HG03280 (cell line): ENCODE measurements at regions not wholly inside any gene's neighbourhood (a gene's known extent, or its start where the extent isn't known, plus 50 kb on each side); places are given as distances from the start of the nearest gene placed in this dataset.

Source experiments
- ATAC-seq: cut with Tn5 transposase; IDR thresholded peaks from one replicate; pipeline ENCODE4 v1.9.1; 2021; ENCODE audit warnings: mild to moderate bottlenecking, moderate library complexity; ENCODE audit not compliant: unreplicated experiment

GRCh38 chr13:40026741-40027140 is 371.3 kb downstream of the COG6 start:
- no peak for ATAC-seq

DNA sequence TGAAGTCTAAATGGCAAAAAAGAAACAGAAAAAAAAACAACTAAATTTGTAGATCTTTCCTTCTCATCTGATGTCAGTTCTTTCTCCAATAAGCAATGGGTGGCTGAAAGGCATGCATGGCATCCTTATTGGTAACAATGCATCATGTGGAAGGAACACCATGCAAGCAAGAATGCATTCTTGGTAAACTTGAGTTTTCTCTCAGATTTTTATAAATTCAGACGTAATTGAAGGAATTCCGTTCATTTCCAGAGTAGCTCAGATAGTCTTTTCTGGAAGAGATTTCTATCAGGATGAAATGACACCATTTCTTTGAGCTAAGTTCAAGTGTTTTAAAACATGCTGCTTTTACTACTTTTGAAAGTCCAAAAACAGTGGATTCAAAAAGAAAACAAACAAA is 373.0 kb downstream of the COG6 start:
- ATAC-seq: no peak

DNA sequence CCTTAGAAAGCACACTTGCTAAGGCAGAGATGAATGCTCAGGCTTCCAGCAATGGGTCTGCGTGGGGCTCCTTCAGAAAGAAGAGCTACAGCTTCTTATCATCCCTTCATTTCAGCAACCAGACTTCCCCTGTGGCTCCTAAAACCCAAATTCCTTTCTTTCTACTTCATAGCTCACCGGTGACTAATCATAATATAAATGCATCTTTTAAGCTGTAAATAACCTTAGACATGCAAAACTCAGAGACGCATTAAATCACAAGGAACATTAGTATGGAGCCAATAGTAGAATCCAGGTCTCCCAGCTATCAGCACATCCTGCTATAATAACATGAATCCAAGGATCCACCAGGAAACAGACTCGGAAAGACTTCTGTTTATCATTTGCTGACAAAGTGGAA is 375.6 kb downstream of the COG6 start:
- no peak for ATAC-seq

GRCh38 chr13:40039061-40039460 is 383.6 kb downstream of the COG6 start:
- no peak for ATAC-seq

DNA sequence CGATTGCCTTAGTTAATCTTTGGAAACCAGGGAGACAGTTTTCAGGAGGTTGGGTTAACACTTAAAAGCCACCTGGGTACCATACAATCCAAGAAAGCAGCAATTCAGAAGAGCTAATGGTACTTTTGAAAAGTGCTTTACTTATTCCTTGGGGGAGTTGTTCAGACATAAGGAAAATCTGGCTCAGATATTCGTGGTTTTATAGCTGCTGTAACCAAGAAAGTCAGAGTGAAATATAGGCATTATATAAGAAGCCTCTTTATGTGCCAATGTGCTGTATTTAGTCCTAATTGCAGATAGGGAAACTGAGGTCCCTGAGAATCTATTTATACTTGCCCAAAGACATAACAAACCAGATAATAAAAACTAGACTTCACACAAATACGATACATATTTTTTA is 387.5 kb downstream of the COG6 start:
- no peak for ATAC-seq

GRCh38 chr13:40043764-40044163 is 388.3 kb downstream of the COG6 start:
- ATAC-seq: no peak

- peak; percentile 79 for ATAC-seq
Measured at GRCh38 chr13:40047322-40047771, 391.9 kb downstream of the COG6 start.

- ATAC-seq: no peak
Measured at GRCh38 chr13:40048551-40048950, 393.1 kb downstream of the COG6 start.

GRCh38 chr13:40052954-40053353 is 397.5 kb downstream of the COG6 start:
- no peak for ATAC-seq

DNA sequence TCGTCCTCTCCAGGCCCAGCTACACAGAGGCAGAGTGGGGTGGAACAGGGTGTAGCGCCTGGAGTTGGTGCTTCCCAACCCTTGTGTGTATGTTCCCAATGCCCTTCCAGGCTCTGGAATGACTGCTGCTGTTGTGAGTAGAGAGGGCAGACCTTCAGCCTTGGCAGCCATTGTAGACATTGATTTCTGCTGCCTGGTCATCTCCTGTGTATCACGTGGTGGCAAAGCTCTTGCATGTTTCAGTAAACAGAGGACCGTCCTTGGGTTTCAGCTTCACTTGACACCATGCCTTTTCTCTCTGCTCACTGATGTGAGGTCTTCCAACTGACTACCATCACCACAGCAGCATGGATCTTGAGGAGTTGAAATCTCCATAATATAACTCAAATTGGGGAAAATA is 397.9 kb downstream of the COG6 start:
- ATAC-seq: no peak

GRCh38 chr13:40054422-40054821 is 399.0 kb downstream of the COG6 start:
- peak; percentile 52 for ATAC-seq

GRCh38 chr13:40056898-40057619 is 401.6 kb downstream of the COG6 start:
- no peak for ATAC-seq

GRCh38 chr13:40058757-40059236 is 403.3 kb downstream of the COG6 start:
- no peak for ATAC-seq

- no peak for ATAC-seq
Measured at GRCh38 chr13:40059540-40060232, 404.2 kb downstream of the COG6 start.

DNA sequence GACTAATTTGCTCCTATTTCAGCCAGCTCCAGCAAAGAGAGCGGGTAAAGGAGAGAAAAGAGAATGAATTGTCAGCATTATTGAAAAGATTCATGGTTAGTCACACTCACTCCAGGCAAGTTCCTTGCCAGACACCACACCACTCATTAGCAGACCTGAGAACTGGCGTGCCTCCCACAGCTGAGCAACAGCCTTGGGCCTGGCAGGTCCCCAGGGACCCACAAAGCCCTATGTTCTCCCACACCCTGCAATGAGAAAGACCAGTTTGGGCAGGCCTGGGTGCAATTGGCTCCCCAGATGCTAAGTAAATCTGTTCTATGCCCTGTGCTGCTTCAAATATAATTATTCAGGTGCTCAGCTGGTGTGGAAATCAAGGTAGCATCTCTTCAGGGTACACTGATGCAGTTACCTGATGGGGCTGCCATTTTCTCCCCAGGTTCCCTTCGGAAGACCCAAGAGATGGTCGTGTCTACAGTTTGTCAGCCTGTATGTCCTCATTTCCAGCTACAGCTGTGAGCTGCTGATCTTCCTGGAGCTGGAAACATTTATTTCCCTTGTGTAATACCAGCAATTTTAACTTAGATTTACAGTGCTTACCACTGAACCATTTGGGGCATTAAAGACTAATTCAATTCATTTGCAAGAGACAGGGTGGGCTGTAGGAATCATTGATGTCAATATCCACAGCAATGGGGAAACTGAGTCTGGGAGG is 405.0 kb downstream of the COG6 start:
- ATAC-seq: peak; percentile 68

GRCh38 chr13:40061466-40062450 is 406.3 kb downstream of the COG6 start:
- no peak for ATAC-seq

- no peak for ATAC-seq
Measured at GRCh38 chr13:40063278-40063698, 407.8 kb downstream of the COG6 start.

GRCh38 chr13:40063703-40064102 is 408.2 kb downstream of the COG6 start:
- ATAC-seq: no peak

DNA sequence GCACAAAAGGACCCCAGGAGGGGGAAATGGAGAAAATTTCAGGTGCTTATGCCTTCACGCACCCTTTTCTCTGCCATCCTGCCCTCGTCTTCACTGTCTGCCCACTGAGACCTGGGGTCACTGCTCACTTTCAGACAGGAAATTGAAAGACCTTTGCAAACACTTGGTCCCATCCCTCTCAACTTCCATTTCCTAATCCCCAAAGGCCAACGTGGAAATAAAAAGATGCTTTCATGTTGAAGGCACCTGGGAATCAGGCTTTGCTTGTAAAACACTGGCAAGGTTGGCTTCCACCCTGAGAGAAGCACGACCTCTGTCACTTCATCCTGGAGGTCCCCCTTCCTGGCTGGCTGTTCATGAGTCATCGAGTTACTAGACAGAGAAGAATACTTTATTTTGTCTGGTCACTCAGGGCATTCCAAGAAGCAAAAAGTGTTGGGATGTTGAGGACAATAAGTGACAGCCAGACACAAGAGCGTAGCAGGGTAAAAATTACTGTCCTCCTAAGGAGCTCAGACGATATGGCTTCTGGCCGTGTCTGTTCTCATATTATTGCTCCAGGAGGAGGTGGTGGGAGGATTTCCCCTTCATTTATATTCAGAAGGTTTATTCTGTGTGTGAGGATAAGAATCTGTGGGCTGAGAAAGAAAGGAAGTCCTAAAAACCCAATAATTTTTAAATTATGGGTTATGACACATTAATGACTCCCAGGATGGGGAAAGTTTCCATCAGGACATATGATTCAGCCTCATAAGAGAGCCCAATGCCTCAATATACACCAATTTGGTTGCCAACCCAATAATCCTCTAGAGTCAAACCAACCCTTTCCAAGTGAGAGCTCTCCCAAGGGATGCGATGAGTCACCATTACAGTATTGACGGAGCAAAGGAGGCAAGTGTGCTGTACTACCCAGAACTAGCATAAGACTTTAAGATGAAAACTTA is 409.0 kb downstream of the COG6 start:
- ATAC-seq: no peak
